ENCODE measurements at regions not wholly inside any gene's neighbourhood (a gene's known extent, or its start where the extent isn't known, plus 50 kb on each side); places are given as distances from the start of the nearest gene placed in this dataset.
A peak's percentile ranks its signal among the peaks of the same experiment; 100 is the strongest.

DNA sequence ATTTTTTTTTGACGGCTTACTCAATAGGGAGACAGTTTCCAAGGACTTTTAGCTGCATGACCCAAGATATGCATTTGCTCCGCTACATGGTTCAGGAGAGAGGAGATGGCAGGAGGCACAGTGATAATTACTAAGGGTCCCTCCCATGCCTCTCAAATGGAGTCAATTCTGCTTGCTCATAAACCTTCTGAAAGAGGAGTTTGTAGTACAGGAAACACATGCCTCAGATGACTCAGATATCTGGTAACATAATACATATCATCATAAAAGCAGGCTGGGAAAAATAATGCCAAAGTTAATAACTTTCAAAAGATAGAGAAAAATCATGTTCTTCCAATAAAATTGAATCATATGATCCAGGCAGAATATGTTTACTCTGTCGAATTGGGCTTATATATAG, 97.6 kb upstream of the DEFB112 start:
- dilution Hi-C loops (cut with HindIII; ENCODE audit: low sequenced_read_pairs, unreplicated experiment), result no loop called here
- no peaks in the 10 kb centered on the region for H3K79me1 ChIP-seq (ENCODE audit: low read depth in 1 of 2, low read length in 2 of 2)
- H2BK120ac ChIP-seq (ENCODE audit: low read depth, low read length), result no peak overlapping the region
- TF ChIP-seq POLR2A (IDR thresholded peaks at IDR 0.05; ENCODE audit: low read depth, low read length), result no peak
- no peak for TF ChIP-seq MAFK (IDR thresholded peaks at IDR 0.05; ENCODE audit: low read depth, low read length)
- TF ChIP-seq RCOR1 (IDR thresholded peaks at IDR 0.05; ENCODE audit: insufficient replicate concordance, low read length), result no peak
- TF ChIP-seq RFX5 (IDR thresholded peaks at IDR 0.05; ENCODE audit: low read depth, low read length), result no peak
- TF ChIP-seq SMC3 (IDR thresholded peaks at IDR 0.05; ENCODE audit: low read depth, low read length), result no peak
- TF ChIP-seq RAD21 (IDR thresholded peaks at IDR 0.05; ENCODE audit: low read length), result no peak
- TF ChIP-seq MAZ (IDR thresholded peaks at IDR 0.05; ENCODE audit: borderline replicate concordance, low read depth, low read length), result no peak
- no peak overlapping the region for H2AK5ac ChIP-seq (ENCODE audit: low read depth, low read length)
- no CpG with 5 or more reads among the region's 3 CpGs for WGBS, 2 experiments (ENCODE audit: extremely low coverage in 2 of 2, insufficient read length in 1 of 2)
- in situ Hi-C loops (cut with MboI; ENCODE audit: low sequenced_read_pairs), result no loop called here
- H2AFZ ChIP-seq (replicated peaks; ENCODE audit: low read length, poor library complexity), result no peak overlapping the region
- H3K27me3 ChIP-seq (ENCODE audit: control insufficient read depth, insufficient read depth, low read length), result no peaks in the 10 kb centered on the region
- H2AK9ac ChIP-seq (replicated peaks; ENCODE audit: low read depth, low read length, poor library complexity), result no peak overlapping the region
- no peak overlapping the region for H2BK20ac ChIP-seq (ENCODE audit: low read depth, low read length)
- no peak overlapping the region for H4K8ac ChIP-seq (ENCODE audit: low read depth in 2 of 2, low read length in 2 of 2)
- H3K18ac ChIP-seq (ENCODE audit: low read depth, low read length), result no peak overlapping the region
- CTCF ChIA-PET, result no interaction called here
- no peak for ATAC-seq (ENCODE audit: low read depth)
- H4K20me1 ChIP-seq (ENCODE audit: insufficient read depth, low read length), result no peaks in the 10 kb centered on the region
- intact Hi-C loops (cut with micrococcal nuclease), result no loop called here
- H3K27ac ChIP-seq (ENCODE audit: insufficient read depth, low read length), result no peak overlapping the region
- no peak overlapping the region for H2BK5ac ChIP-seq (ENCODE audit: low read depth, low read length, poor library complexity, severe bottlenecking)
- no peak overlapping the region for H3K4me3 ChIP-seq (ENCODE audit: insufficient read depth, low read depth, low read length)
- no peaks in the 10 kb centered on the region for H3K9me3 ChIP-seq (ENCODE audit: control insufficient read depth, insufficient read depth, low read length)
- H4K5ac ChIP-seq (ENCODE audit: low read depth, low read length), result no peak overlapping the region
- no peak overlapping the region for H4K91ac ChIP-seq (ENCODE audit: insufficient read depth, low read depth, low read length)
- no peak overlapping the region for H3K4me2 ChIP-seq (ENCODE audit: low read depth, low read length)
- no peak overlapping the region for H3K9ac ChIP-seq (ENCODE audit: low read depth, low read length)
- H3K4ac ChIP-seq (ENCODE audit: low read depth, low read length), result no peak overlapping the region
- no TSS peak for BruUV-seq (replicated peaks)
- no peaks in the 10 kb centered on the region for H3K36me3 ChIP-seq (ENCODE audit: control insufficient read depth, insufficient read depth, low read length)
- DNase-seq, result peak; percentile 37
- H3K23ac ChIP-seq (ENCODE audit: low read depth, low read length), result no peak overlapping the region
- no peaks in the 10 kb centered on the region for H3K9me1 ChIP-seq (ENCODE audit: insufficient read depth, low read length)
- H3K14ac ChIP-seq (replicated peaks; ENCODE audit: low read depth, low read length), result no peak overlapping the region
- H3K56ac ChIP-seq (ENCODE audit: extremely low read depth, insufficient read depth, low read length), result no peak overlapping the region
- H2BK15ac ChIP-seq (ENCODE audit: low read depth, low read length), result no peak overlapping the region
- POLR2A ChIA-PET (ENCODE audit: unreplicated experiment), result no interaction called here
- H3K4me1 ChIP-seq (ENCODE audit: control insufficient read depth, insufficient read depth, low read length), result no peaks in the 10 kb centered on the region
